Suprapubic skin (tissue), 4 donors: ENCODE measurements at regions not wholly inside any gene's neighbourhood (a gene's known extent, or its start where the extent isn't known, plus 50 kb on each side); places are given as distances from the start of the nearest gene placed in this dataset.

Experiments
- DNase-seq, 2 donors: peaks; one replicate each; pipeline ENCODE4 v3.0.0-alpha.2; 2019; ENCODE audit warnings: low spot score in 2 of 2
- H3K27ac ChIP-seq: fragments of 200-600 bp; sonication (generic); one replicate; pipeline ENCODE4 v1.5.1; 2019
- H3K27me3 ChIP-seq: fragments of 200-600 bp; sonication (generic); one replicate; pipeline ENCODE4 v1.5.1; 2019
- H3K36me3 ChIP-seq: fragments of 200-600 bp; sonication (generic); one replicate; pipeline ENCODE4 v1.5.1; 2019
- H3K4me1 ChIP-seq: fragments of 200-600 bp; sonication (generic); one replicate; pipeline ENCODE4 v1.5.1; 2019
- H3K4me3 ChIP-seq: fragments of 200-600 bp; sonication (generic); one replicate; pipeline ENCODE4 v1.5.1; 2019; ENCODE audit warnings: mild to moderate bottlenecking
- H3K9me3 ChIP-seq: fragments of 200-600 bp; sonication (generic); one replicate; pipeline ENCODE4 v1.5.1; 2019
- CTCF ChIP-seq, 2 donors: fragments of 200-600 bp in 1 of 2; fragments of 450-650 bp in 1 of 2; sonication (generic) in 1 of 2; IDR thresholded peaks; one replicate each; pipeline ENCODE4 v1.5.1; 2016 to 2019; ENCODE audit warnings: antibody characterized with exemption in 2 of 2, mild to moderate bottlenecking in 1 of 2, moderate library complexity in 1 of 2
- EP300 ChIP-seq: sonication (generic); formaldehyde crosslinking; IDR thresholded peaks from one replicate; pipeline ENCODE4 v1.6.1; 2017; ENCODE audit warnings: antibody characterized with exemption
- POLR2A ChIP-seq, 2 donors: fragments of 450-650 bp; IDR thresholded peaks; one replicate each; pipeline ENCODE4 v1.6.1; 2017; ENCODE audit warnings: antibody characterized with exemption in 2 of 2, mild to moderate bottlenecking in 2 of 2, moderate library complexity in 2 of 2
- POLR2AphosphoS5 ChIP-seq, 3 donors: sonication (generic); formaldehyde crosslinking; IDR thresholded peaks; one replicate each; pipeline ENCODE4 v1.6.1; 2017; ENCODE audit warnings: antibody characterized with exemption in 3 of 3
- WGBS: methylation state at CpG from one replicate; pipeline ENCODE4 v1.1.5; 2018; 5-methylcytosine and 5-hydroxymethylcytosine counted together

GRCh38 chr6:67877288-67877687, 757.8 kb upstream of the ADGRB3 start:
- Histone ChIP-seq H3K4me3 (no peak overlapping the region), H3K27ac (no peak overlapping the region), H3K27me3 (no peaks in the 10 kb centered on the region), H3K9me3 (peaks cover 6% of the 10 kb centered on the region), H3K4me1 (no peaks in the 10 kb centered on the region), H3K36me3 (no peaks in the 10 kb centered on the region)
- DNase-seq = no peak
- no peak for TF ChIP-seq EP300
- no peak for TF ChIP-seq POLR2A (IDR thresholded peaks at IDR 0.05)
- no peak for TF ChIP-seq CTCF (IDR thresholded peaks at IDR 0.05)
- TF ChIP-seq POLR2AphosphoS5 (IDR thresholded peaks at IDR 0.05) = no peak
- WGBS = 93% methylated on average over 2 of the region's 2 CpGs

GRCh38 chr6:67875877-67876383, 759.2 kb upstream of the ADGRB3 start:
- Histone ChIP-seq H3K27ac (no peak overlapping the region), H3K4me3 (no peak overlapping the region), H3K4me1 (no peaks in the 10 kb centered on the region), H3K27me3 (no peaks in the 10 kb centered on the region), H3K9me3 (peaks cover 6% of the 10 kb centered on the region), H3K36me3 (no peaks in the 10 kb centered on the region)
- no peak for DNase-seq
- TF ChIP-seq EP300 = no peak
- no peak for TF ChIP-seq POLR2AphosphoS5 (IDR thresholded peaks at IDR 0.05)
- TF ChIP-seq CTCF (IDR thresholded peaks at IDR 0.05) = no peak
- TF ChIP-seq POLR2A (IDR thresholded peaks at IDR 0.05) = no peak

- Histone ChIP-seq H3K4me1 (no peaks in the 10 kb centered on the region), H3K9me3 (peaks cover 6% of the 10 kb centered on the region), H3K4me3 (no peak overlapping the region), H3K27me3 (no peaks in the 10 kb centered on the region), H3K36me3 (no peaks in the 10 kb centered on the region), H3K27ac (no peak overlapping the region)
- DNase-seq = no peak
- TF ChIP-seq CTCF (IDR thresholded peaks at IDR 0.05) (no peak), EP300 (no peak), POLR2A (IDR thresholded peaks at IDR 0.05) (no peak), POLR2AphosphoS5 (IDR thresholded peaks at IDR 0.05) (no peak)
These were observed 764.8 kb upstream of the ADGRB3 start for GRCh38 chr6:67870321-67870720.

- no peaks in the 10 kb centered on the region for H3K36me3 ChIP-seq
- no peaks in the 10 kb centered on the region for H3K27me3 ChIP-seq
- DNase-seq = no peak
- no peak overlapping the region for H3K27ac ChIP-seq
- no peaks in the 10 kb centered on the region for H3K9me3 ChIP-seq
- no peaks in the 10 kb centered on the region for H3K4me1 ChIP-seq
- H3K4me3 ChIP-seq = no peak overlapping the region
- 37% methylated on average over 2 of the region's 2 CpGs for WGBS
- no peak for TF ChIP-seq CTCF (IDR thresholded peaks at IDR 0.05)
- no peak for TF ChIP-seq POLR2A (IDR thresholded peaks at IDR 0.05)
- TF ChIP-seq EP300 = no peak
- TF ChIP-seq POLR2AphosphoS5 (IDR thresholded peaks at IDR 0.05) = no peak
These were observed 771.7 kb upstream of the ADGRB3 start for GRCh38 chr6:67863346-67863745.

- Histone ChIP-seq H3K4me3 (no peak overlapping the region), H3K36me3 (no peaks in the 10 kb centered on the region), H3K9me3 (no peaks in the 10 kb centered on the region), H3K4me1 (no peaks in the 10 kb centered on the region), H3K27ac (no peak overlapping the region), H3K27me3 (no peaks in the 10 kb centered on the region)
- TF ChIP-seq POLR2A (IDR thresholded peaks at IDR 0.05) (no peak), EP300 (no peak), POLR2AphosphoS5 (IDR thresholded peaks at IDR 0.05) (no peak), CTCF (IDR thresholded peaks at IDR 0.05) (no peak)
- DNase-seq = no peak
These were observed 781.0 kb upstream of the ADGRB3 start for GRCh38 chr6:67854098-67854497.
